ENCODE measurements at regions not wholly inside any gene's neighbourhood (a gene's known extent, or its start where the extent isn't known, plus 50 kb on each side); places are given as distances from the start of the nearest gene placed in this dataset.
"Not testable (repeated sequence)": the region's sequence is repeated elsewhere in the genome, so short reads cannot be mapped to it uniquely, and the experiment has no call there.

DNA sequence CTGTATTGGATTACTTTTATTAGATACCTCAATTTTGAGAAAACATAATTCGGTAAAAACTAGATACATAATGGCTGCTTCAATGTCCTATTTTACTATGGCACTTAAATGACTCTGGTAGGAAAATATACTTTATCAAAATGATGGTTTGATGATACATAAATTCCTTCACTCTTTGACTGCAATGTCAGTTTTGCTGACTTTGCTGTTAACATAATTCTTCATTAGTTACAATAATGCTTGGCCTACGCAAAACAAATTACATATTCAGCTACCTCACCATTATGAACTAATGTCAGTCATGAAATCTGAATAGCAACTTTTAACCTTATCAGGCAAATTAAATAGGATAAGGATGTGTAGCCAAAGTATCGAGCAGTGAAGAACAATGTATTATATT is 1364.7 kb downstream of the KCNT2 start:
- no peak for DNase-seq (ENCODE audit: low read depth)

DNA sequence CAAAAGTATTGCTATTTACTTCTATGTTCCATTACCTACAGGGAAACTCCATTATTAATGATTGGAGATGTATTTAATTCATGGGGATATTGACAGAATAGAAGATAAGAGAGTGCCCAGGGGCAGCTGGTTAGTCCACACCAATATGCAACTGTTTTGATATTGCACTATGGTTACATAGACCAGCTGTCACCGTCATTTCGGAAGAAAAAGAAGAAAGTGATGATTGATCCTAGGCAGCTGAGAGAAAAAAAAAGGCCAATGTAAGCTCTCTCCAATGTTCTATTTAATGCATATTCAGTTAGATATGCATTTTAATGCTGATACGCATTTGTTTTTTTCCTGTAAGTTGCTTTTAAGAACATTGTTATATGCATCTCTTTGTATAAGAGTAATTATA is 1367.2 kb downstream of the KCNT2 start:
- DNase-seq (ENCODE audit: low read depth) = no peak

DNA sequence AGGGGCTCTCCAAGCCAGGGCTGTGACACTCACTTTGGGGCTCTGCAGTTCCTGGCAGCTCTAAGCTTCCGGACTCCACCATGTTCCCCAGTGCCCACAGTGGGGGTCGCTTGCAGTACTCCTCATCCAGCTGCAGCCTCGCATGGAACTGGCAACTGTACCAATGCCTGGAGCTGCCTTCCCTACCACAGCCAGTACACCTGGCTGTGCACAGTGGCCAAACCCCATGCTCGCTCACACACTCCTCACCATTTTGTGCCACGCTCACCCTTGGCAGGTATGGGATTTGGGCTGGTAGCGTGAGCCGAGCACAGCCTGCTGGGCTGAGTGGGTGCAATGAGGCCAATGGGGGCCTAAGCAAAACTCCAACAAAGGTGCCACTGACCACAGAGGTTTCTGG is 1369.9 kb downstream of the KCNT2 start:
- DNase-seq (ENCODE audit: low read depth) = no peak

DNA sequence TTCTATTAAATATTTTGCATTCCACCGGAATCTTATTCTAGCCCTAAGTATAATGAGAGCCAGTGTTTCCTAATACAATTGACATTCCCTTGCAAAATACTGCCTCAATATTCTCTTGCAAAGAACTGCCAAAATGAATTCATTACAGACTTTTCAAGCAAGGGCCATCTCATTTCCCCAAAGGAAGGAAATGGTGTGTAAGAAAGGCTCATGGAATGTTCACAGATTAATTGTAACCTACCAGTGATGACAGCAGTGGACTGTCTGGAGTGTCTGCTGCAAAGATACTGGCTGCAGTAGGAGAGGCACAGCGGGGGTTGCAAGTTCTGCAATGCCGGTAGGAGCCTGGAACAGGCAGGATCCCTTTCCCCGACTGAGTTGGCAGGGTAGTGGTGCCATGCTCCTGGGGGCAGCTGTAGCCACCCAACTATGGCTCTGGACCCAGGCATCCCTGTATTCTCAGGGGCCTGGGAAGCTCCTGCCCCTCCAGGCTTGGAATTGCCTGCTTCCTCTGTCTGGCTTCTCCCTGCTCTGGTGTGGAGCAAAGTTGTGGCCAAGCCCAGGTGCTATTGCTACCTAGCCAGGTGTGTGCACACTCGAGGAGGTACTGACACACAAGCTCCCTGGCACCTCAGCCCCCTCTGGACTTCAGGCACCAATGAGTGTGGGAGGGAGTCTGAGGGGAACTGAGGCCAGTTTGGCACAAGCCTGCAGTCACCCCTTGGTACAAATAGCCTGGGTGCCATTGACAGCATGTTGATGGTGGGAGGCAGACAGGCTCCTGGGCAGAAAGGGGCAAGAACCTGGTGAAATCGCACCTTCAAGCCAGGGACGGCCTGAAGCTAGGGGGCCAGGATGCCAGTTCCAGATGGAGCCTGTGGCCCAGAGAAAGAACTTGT is 1371.0 kb downstream of the KCNT2 start:
- DNase-seq (ENCODE audit: low read depth) = no peak

DNA sequence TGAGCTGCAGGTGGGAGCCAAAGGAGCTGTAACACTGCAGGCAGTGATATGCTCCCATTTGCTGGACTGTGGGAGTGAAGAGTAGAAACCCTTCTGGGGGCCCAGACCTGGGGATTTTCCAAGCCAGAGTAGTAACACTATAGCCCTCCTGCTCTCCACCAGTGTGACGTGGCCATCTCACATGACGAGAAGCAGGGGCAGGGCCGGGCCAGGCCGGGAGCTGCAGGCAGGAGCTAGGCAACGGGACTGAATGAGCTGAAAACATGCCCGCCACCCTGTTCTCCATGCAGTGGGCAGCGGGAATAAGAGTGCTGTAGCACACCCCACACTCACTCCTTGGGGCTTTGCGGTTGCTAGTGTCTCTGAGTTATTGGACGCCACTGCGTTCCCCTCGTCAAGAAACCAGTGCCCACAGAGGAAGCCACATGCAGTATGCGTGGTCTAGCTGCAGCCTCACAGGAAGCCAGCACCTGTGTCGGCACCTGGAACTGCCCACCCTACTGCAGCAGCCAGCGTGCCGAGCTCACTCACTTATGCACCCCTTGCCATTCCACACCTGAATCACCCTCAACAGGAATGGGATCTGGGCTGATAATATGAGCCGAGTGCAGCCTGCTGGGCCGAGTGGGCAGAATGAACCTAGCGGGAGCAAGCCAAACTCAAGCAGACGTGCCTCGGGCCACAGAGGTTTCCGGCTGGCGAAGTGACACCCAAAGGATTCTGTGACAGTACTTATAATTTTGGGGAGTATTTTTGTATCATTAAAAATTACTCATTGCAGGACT is 1389.6 kb downstream of the KCNT2 start:
- no peak for DNase-seq (ENCODE audit: low read depth)

DNA sequence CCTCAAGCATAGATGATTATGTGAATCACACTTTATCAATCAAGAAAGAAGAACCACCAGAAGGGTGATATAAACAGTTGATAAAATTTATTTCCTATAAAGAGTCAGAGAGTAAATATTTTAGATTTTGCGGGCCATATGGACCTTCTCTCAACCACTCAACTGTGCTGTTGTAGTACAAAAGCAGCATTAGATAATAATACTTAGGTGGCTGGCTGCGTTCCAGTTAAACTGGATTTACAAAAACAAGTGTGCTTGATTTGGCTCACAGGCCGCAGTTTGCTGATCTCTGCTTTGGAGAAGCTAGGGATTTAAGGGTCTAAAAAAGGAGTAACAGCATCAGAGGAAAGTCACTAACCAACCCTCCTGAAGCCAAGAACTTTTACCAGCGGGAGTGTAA is 1406.0 kb downstream of the KCNT2 start:
- DNase-seq (ENCODE audit: low read depth) = no peak

DNA sequence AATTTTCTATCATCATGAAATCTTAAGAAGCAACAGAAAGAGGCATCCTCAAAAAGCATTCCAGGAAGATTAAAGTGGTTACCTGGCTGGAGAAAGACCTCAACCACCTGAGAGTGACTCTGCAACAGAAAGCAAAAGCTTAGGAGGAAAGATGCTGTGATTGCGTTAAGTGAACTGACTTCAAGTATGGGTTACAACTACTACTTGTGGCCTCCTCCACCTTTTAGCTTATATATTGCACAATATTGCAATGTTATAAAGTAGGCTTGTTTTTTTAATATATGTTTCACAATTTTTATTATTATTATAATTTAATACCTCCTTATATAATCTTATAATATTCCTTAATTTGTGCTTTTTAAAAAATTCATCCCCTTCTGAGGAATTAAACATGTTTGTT is 1407.5 kb downstream of the KCNT2 start:
- no peak for DNase-seq (ENCODE audit: low read depth)

DNA sequence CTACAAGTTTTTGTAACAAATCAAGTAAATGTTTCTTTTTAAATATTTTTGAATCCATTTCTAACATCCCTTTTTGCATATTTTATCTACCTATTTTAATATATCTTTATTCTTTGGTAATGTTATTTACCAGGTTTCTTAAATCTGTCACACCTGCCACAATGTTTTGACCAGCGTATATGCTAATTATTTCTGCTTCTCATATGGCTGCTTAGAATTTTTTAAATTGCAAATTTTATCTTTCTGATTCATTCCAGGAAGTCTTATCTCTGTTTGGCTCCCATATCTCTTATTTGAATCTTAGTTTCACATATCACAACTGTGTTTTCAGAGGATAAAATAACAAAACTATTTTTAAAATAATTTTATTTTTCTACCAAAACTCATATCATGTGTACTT is 1411.1 kb downstream of the KCNT2 start:
- no peak for DNase-seq (ENCODE audit: low read depth)

DNA sequence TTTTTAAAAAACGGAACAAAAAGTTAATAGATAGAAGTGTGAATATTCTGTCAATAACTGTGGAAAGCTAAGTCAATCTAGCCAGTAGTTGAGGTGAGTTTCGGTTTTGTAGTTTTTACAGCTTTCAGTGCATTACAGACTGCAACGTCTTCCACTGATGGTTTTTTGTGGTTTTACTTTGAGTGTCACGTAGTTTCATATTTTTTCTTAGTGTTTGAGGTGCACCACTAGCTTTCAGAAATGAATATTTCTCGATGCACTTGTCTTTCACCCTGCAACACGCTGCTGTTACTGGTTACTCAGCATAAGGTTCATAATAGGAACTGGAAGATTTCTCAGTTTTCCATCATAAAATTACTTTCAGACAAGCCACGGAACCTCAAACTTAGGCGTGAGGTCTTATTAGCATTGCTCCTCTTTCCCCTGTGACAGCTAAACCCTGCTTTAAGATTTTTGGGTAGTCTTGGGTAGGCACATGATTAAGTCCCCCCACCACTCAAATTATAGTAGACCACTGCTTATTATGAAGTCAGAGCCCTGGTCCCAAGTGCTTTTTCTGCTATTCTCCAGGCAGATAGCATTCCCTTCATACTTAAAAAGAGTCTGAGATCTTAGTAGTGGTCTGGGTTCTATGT is 1412.7 kb downstream of the KCNT2 start:
- DNase-seq (ENCODE audit: low read depth) = peak; percentile 9

DNA sequence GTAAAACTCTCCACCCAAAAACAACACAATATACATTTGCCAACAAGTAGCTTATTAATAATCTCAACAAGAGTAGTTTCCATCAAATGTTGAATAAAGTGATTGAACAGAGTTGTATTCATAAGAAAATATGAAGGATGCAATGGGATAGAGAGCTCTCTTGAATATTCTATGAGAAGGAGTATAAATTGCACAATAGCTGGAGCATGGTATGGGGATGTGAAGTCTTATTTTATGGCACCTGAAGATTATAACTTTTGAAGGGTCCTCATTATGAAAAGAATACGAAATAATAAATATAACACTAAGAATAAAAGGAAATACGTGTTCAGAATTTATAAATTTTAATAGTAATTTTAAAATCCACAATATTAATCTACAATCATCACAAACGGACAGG is 1415.1 kb downstream of the KCNT2 start:
- DNase-seq (ENCODE audit: low read depth) = no peak

DNA sequence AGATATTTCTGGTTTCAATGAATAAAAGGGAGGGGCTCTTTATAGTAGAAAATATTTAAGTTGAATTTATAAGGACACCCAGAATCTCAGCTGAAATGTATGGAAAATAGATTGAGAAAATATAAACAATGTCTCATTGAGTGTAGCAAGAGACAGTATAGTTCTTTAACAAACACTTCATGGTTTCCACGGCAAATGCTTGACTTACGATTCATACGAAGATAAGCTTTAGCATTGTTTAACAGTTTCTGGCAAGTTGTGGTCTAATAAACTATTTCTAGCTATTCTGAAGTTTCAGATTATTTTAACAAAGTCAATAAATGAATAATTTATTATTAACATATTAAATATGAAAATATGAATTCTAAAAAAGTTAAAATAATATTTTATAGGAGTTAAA is 1419.4 kb downstream of the KCNT2 start:
- peak; percentile 5 for DNase-seq (ENCODE audit: low read depth)

DNA sequence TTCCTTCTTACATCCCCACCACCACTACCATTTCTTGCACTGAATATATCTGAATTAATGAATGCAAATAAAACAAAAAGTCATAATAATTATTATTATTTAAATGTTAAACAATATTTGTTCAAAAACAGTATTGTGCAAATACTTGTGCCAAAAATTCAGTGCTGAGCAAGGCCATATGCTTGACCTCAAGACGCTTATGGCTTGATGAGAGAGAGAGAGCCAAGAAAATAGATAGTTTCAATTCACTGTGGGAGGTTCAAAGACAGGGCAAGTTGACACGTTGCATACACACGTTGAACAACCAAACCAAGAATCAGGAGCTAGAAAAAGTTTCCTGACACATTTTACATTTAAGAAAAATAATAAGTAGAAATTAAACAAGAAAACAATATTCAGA is 1421.7 kb downstream of the KCNT2 start:
- no peak for DNase-seq (ENCODE audit: low read depth)

DNA sequence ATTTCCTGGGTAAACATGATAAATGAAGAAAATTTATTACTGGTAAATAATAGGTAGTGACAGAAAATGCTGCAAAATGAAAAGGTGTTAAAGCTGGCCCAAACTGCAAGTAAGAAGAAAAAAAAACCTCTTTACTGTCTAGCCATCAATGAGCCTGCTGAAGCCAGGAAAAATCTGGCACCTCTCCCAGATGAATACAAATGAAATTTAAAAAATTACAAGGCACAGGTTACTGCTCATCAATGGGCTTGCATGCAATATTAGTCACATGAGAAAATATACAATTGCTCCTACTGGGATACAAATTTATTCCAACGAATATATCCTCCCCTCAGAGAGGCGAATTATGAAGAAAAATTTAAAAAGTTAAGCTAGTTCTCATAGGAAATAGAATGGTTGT is 1422.5 kb downstream of the KCNT2 start:
- no peak for DNase-seq (ENCODE audit: low read depth)

DNA sequence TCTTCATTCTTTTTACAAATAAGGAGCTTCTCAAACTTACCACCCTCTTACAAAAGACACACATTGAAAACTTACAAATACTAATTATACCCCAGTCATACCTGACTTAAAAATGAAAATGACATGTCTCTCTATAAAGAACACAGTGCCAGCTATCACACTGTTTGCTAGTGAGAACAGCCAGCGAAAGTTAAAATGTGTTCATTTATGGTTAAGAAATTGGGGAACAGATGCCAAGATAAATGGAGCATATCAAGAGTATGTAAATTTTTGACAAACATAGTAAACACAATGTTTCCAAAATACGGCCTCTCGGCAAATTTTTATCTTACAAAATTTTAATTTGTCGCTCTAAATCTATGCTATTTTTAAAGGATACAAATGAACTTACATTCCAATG is 1422.9 kb downstream of the KCNT2 start:
- no peak for DNase-seq (ENCODE audit: low read depth)

DNA sequence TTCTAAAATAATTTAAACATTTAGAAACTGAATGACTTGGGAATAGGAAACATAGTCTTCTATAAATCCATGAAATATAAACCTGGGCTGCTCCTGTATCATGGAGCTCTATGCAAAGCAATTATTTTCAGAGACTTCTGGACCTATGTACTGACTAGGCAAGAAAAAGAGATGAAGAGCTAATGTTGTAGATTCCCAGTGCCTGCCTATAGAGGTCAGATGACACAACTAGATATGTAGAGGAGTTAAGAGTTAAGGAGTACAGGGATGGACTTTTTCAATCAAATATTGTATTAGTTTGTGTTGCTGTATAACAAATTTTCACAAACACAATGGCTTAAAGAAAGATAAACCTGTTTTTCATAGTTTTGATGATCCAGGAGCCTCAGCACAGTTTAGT is 1434.5 kb downstream of the KCNT2 start:
- DNase-seq (ENCODE audit: low read depth) = no peak

DNA sequence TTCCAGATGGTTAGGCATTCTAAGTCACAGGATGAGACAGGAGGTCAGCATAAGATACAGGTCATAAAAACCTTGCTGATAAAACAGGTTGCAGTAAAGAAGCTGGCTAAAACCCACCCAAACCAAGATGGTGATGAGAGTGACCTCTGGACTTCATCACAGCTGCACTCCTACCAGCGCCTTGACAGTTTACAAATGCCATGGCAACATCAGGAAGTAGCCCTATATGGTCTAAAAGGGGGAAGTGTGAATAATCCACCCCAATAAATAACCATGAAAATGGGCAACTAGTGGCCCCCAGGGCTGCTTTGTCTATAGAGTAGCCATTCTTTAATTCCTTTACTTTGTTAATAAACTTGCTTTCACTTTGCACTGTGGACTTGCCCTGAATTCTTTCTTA is 1448.4 kb downstream of the KCNT2 start:
- not testable (repeated sequence) for DNase-seq (ENCODE audit: low read depth)

DNA sequence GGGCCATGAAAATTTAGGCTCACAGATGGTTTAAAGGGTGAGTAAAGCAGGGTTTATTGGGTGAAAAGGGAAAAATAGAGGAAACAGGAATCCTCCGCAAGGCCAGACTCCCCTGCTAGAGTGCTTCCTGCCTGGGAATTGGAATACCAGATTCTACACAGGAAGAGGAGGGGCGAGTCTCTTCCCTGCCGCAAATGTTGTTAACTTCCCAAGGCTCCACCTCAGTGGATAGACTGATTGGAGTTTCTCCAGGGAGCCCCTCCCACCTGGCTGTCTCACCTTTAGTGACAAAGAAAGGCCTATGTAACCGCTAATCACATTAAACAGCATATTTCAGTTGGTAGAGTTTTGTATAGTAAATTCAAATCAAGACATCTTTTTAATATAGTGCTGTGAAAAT is 1450.1 kb downstream of the KCNT2 start:
- no peak for DNase-seq (ENCODE audit: low read depth)

DNA sequence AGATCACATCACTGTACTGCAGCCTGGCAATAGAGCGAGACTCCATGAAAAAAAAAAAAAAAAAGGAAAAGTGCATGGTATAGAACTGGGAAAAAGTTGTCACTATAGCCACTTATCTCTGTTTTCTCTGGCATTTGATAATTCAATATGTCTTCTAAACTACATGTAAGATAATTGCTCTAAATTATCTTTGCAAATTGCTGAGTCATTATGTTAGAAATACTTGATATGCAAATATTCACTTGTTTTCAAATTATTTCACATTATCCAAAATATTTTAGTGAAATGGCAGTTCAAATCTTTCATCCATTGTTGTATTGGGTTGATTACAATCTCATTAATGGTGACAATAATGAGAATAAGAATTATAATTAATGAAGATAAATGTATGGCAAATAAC is 1455.1 kb downstream of the KCNT2 start:
- no peak for DNase-seq (ENCODE audit: low read depth)

DNA sequence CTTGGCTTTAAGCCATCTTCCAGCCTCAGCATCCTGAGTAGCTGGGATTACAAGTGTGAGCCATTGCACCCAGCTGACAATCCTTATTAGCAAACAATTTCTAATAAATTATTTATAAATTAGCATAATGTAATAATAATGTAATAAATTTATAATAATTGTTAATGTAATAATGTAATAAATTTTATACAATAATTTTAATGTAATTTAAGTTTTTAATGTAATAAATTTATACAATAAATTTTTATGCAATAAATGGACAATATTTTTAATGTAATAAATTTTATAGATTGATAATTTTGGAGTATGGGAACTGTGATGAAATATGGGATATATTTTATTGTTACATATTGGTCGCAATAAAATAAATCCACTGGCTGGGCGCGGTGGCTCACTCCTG is 1457.5 kb downstream of the KCNT2 start:
- no peak for DNase-seq (ENCODE audit: low read depth)

DNA sequence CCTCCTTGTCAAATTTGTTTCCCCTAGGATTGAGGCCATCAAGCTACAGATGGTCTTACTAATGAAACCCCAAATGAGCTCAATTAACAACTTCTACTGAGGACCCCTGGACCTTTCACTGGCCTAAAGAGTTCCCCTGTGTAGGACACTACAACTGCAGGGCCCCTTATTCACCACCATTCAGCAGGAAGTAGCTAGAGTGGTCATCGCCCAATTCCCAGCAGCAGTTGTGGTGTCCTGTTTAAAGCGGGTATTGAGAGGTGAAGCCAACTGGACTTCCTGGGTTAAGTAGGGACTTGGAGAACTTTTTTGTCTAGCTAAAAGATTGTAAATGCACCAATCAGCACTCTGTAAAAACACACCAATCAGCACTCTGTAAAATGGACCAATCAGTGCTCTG is 1466.9 kb downstream of the KCNT2 start:
- DNase-seq (ENCODE audit: low read depth) = no peak

DNA sequence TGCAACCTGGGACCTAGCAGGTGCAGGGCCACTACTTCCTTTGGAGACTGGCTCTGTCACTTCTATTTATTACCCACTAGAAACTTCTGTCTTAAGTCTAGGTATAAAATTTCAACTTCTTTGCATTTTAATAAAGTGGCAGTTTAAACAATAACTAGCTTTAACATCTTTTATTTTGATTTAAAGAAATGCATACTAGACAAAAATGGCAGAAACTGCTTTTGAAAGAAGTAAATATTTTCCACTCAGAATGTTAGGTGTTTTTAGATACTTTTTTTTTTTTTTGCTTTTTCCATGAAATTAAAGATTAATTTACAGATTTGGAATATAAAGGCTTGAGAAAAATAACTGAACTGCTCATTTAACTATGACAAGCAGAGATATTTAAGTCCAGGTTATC is 1477.6 kb downstream of the KCNT2 start:
- no peak for DNase-seq (ENCODE audit: low read depth)

DNA sequence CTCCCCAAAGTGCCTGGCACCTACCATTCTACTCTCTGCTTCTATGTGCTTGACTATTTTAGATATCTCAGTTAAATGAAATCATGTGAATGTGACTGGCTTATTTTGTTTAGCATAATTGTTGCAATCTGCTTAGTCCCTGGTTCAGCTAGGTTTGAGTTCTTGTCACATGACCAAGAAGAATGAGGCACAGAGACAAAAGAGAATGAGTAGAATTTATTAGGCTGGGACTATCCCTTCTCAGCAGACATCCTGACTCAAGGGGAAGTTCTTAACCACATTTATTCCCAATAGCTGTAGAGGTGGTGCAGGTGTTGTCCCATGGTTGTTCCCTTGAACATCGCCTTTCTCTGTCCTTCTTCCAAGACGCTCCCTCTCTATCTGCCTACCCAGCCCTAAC is 1485.7 kb downstream of the KCNT2 start:
- no peak for DNase-seq (ENCODE audit: low read depth)

All from HT1080 (cell line).